ENCODE measurements at regions not wholly inside any gene's neighbourhood (a gene's known extent, or its start where the extent isn't known, plus 50 kb on each side); places are given as distances from the start of the nearest gene placed in this dataset.

GRCh38 chr9:14488421-14489190, 174.7 kb upstream of the NFIB start:
- Histone ChIP-seq H3K9ac (replicated peaks in 1 of 4; ENCODE audit: extremely low read depth in 1 of 4, low read depth in 3 of 4, low read length in 3 of 4) (no peak overlapping the region), H2BK12ac (ENCODE audit: low read depth, low read length) (no peak overlapping the region), H4K5ac (ENCODE audit: insufficient read length, low read depth, low read length) (no peak overlapping the region), H4K8ac (ENCODE audit: extremely low read depth, insufficient read depth, low read length) (no peak overlapping the region), H3K36me3 (ENCODE audit: control insufficient read depth in 2 of 4, insufficient read depth in 4 of 4, low read length in 3 of 4) (no peaks in the 10 kb centered on the region), H3K79me1 (ENCODE audit: low read depth, low read length) (no peaks in the 10 kb centered on the region), H3K27ac (ENCODE audit: low read depth, low read length) (no peak overlapping the region), H3K23ac (ENCODE audit: insufficient read length) (no peak overlapping the region), H3K4me3 (ENCODE audit: extremely low read depth in 1 of 4, insufficient read depth in 2 of 4, low read depth in 3 of 4, low read length in 4 of 4) (no peak overlapping the region), H3K4ac (replicated peaks; ENCODE audit: insufficient read length, low read depth, low read length) (no peak overlapping the region), H2BK20ac (ENCODE audit: low read length) (no peak overlapping the region), H3K4me1 (replicated peaks in 1 of 4; ENCODE audit: control insufficient read depth in 3 of 4, insufficient read depth in 4 of 4, low read length in 3 of 4) (no peaks in the 10 kb centered on the region), H3K56ac (replicated peaks; ENCODE audit: insufficient read length, low read depth, low read length) (no peak overlapping the region), H2BK120ac (replicated peaks; ENCODE audit: low read depth, low read length) (no peak overlapping the region), H2BK5ac (ENCODE audit: low read depth, low read length) (no peak overlapping the region), H3K4me2 (ENCODE audit: insufficient read depth in 1 of 2, low read depth in 2 of 2, low read length in 2 of 2) (no peak overlapping the region), H2BK15ac (ENCODE audit: low read length) (no peak overlapping the region), H3K23me2 (ENCODE audit: low read depth, low read length) (no peaks in the 10 kb centered on the region), H3K18ac (ENCODE audit: extremely low read depth, low read length) (no peak overlapping the region), H3K9me3 (ENCODE audit: insufficient read depth in 2 of 2, low read depth in 1 of 2, low read length in 1 of 2) (no peaks in the 10 kb centered on the region), H2AK5ac (ENCODE audit: low read depth, low read length) (no peak overlapping the region), H4K20me1 (replicated peaks in 1 of 2; ENCODE audit: control insufficient read depth in 1 of 2, insufficient read depth in 2 of 2, low read length in 2 of 2) (no peaks in the 10 kb centered on the region), H3K79me2 (ENCODE audit: control insufficient read depth in 1 of 2, insufficient read depth in 2 of 2, low read length in 2 of 2) (no peaks in the 10 kb centered on the region), H3K14ac (ENCODE audit: insufficient read length) (no peak overlapping the region), H3K27me3 (replicated peaks in 1 of 4; ENCODE audit: control insufficient read depth in 3 of 4, extremely low read depth in 1 of 4, insufficient read depth in 3 of 4, low read length in 3 of 4) (no peaks in the 10 kb centered on the region), H4K91ac (replicated peaks; ENCODE audit: insufficient read length, low read length) (no peak overlapping the region), H2AFZ (ENCODE audit: low read length) (no peak overlapping the region)
- WGBS, 2 experiments (ENCODE audit: extremely low coverage in 1 of 2, insufficient coverage in 1 of 2, insufficient read length in 1 of 2, insufficient replicate concordance in 2 of 2, low coverage in 1 of 2, low lambda C conversion rate in 2 of 2, missing lambda C conversion rate in 1 of 2) = 91% methylated on average over 3 of the region's 3 CpGs; no CpG with 5 or more reads in 1 of the 2 experiments
- FAIRE-seq = no peak
- ChIA-PET POLR2A (ENCODE audit: partially characterized antibody) (no interaction called here), CTCF (ENCODE audit: partially characterized antibody) (interaction anchor here (0.7 to 0.9 kb wide), 2 partner anchors 11 to 61 kb away, joined by 3 read pairs; no protein-coding TSS in a partner anchor)
- TF ChIP-seq NANOG (IDR thresholded peaks at IDR 0.05; ENCODE audit: insufficient read depth, low read depth, low read length, poor library complexity, severe bottlenecking) (no peak), SIX5 (IDR thresholded peaks at IDR 0.05; ENCODE audit: low read depth, low read length) (no peak), RXRA (IDR thresholded peaks at IDR 0.05; ENCODE audit: insufficient read depth, low read depth, low read length) (no peak)
- no peak for DNase-seq (ENCODE audit: low read depth in 1 of 2, low spot score in 2 of 2)
